Erythroblast (primary cell): ENCODE measurements at regions not wholly inside any gene's neighbourhood (a gene's known extent, or its start where the extent isn't known, plus 50 kb on each side); places are given as distances from the start of the nearest gene placed in this dataset.

Experiments
- GATA1 ChIP-seq: IDR thresholded peaks from 2 replicates; pipeline ENCODE4 v1.6.1; 2011; ENCODE audit warnings: low read depth, mild to moderate bottlenecking, control low read depth, low read length, moderate library complexity
- POLR2A ChIP-seq: IDR thresholded peaks from 2 replicates; pipeline ENCODE4 v1.6.1; 2011; ENCODE audit warnings: mild to moderate bottlenecking, low read length

GRCh38 chr13:103436057-103436654 lies 369.9 kb upstream of the SLC10A2 start:
- no peak for TF ChIP-seq POLR2A
- TF ChIP-seq GATA1, result no peak
